WI38 (cell line): ENCODE measurements at regions not wholly inside any gene's neighbourhood (a gene's known extent, or its start where the extent isn't known, plus 50 kb on each side); places are given as distances from the start of the nearest gene placed in this dataset.

Experiments used
- H3K4me3 ChIP-seq: 2 replicates; pipeline ENCODE4 v1.5.1; 2011; ENCODE audit warnings: low read depth, mild to moderate bottlenecking, control low read depth, low read length
- TF ChIP-seq, protein P1 (sequence below): IDR thresholded peaks from 2 replicates; pipeline ENCODE4 v1.5.1; 2012; ENCODE audit warnings: low read depth, mild to moderate bottlenecking, control low read depth, low read length

DNA sequence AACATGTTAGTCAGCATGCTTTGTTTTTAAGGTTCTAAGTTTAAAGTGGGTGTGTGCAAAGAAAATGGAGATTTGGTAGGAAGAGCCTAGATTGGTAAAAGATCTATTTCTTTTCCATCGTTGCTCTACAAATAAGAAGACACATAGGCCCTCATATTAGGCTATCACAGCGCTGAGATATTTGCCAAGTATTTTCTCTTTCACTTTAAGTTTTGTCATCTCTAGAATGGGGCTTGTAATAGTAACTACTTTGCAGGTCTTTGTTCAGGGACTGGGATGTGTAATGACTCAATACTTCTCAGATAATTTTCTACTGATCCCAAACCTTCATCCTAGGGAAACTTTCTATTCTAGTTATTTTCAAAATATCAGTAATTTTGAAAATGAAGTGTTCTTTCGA lies 917.7 kb upstream of the SLC10A2 start:
- no peak overlapping the region for H3K4me3 ChIP-seq

DNA sequence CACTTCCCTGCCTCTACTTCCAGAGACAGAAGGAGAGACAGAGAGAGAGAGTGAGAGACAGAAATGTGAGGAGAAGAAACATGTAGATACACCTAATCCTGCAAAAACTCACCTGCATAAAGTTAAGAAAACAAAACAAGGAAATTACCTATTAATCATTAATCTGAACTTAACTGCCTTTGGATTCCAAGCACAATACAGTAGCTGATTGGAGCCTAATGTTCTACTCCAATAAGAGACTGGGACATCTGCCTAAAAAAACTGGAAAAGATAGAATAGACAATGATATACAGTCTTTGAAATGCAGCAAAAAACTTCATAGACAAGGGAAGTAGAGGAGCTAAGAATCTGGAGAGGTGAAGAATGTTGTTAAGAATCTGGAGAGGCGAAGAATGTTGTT lies 910.2 kb upstream of the SLC10A2 start:
- H3K4me3 ChIP-seq = no peak overlapping the region
- TF ChIP-seq, protein P1, sequence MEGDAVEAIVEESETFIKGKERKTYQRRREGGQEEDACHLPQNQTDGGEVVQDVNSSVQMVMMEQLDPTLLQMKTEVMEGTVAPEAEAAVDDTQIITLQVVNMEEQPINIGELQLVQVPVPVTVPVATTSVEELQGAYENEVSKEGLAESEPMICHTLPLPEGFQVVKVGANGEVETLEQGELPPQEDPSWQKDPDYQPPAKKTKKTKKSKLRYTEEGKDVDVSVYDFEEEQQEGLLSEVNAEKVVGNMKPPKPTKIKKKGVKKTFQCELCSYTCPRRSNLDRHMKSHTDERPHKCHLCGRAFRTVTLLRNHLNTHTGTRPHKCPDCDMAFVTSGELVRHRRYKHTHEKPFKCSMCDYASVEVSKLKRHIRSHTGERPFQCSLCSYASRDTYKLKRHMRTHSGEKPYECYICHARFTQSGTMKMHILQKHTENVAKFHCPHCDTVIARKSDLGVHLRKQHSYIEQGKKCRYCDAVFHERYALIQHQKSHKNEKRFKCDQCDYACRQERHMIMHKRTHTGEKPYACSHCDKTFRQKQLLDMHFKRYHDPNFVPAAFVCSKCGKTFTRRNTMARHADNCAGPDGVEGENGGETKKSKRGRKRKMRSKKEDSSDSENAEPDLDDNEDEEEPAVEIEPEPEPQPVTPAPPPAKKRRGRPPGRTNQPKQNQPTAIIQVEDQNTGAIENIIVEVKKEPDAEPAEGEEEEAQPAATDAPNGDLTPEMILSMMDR = no peak

More for the DNA sequence above, 917.7 kb upstream of the SLC10A2 start:
- TF ChIP-seq, protein P1 = no peak

DNA sequence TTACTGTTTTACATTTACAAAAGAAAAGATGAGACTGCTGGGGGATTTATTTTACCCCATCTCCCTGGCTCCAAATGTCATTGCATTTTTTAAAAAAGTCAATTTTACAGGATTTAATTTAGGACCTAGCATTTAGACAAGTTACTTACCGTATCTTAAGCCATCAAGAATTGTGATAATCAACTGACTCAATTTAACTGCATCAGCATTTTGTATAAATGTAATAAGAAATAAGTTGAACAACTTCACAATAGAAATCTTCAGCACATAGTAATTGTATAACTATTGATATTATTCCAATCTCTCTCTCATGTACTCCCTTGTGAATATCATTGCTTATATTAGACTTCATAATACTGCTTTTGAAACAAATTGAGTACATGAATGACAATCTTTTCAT lies 907.5 kb upstream of the SLC10A2 start:
- TF ChIP-seq, protein P1 = no peak

DNA sequence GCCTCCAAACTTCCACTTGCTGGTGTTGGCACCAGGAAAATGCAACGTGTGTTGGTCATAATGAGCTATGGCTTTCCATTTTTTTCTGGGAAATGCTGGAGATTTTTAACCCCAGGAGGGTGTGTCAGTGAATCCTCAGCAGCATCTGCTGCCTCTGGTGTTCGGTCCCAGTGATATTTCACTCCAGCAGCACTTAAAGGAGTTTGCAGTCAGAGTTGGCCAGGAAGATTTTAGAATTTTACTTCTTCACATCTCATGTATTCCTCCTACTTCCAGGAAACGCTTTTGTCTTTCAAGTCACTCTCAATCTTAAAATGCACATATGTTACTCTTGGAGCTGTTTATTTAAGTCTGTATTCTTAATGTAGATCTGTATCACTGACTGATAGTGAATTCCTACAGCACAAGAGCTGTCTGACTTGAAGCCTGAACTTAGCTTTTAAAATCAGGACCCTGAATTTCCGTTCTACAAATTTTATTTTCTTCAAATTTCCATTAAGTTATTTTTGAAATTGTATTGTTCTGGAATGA lies 903.4 kb upstream of the SLC10A2 start:
- TF ChIP-seq, protein P1 = no peak
- no peak overlapping the region for H3K4me3 ChIP-seq

More for the DNA sequence above, 907.5 kb upstream of the SLC10A2 start:
- H3K4me3 ChIP-seq = no peak overlapping the region

- no peak overlapping the region for H3K4me3 ChIP-seq
- TF ChIP-seq, protein P1 = no peak
Measured at GRCh38 chr13:103965506-103966243, 899.5 kb upstream of the SLC10A2 start.

DNA sequence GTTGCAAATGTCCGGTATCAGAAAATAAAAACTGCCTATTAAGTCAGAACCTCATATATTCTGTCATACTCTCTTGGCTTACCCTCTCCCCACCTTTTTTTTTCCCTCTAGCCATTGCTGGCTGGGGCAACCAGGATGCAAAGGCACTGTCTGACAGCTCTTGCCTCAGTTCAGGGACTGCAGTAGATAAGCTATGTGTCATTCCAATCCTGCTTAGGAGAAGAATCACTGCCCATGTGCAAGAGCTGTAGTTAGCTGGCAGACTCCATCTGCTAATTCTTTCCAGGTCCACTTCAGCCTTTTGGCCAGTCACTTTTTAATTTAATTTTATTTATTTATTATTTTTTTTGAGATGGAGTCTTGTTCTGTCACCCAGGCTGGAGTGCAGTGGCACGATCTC lies 895.6 kb upstream of the SLC10A2 start:
- TF ChIP-seq, protein P1 = no peak
- no peak overlapping the region for H3K4me3 ChIP-seq

- TF ChIP-seq, protein P1 = no peak
- H3K4me3 ChIP-seq = no peak overlapping the region
Measured at GRCh38 chr13:103961129-103961528, 894.9 kb upstream of the SLC10A2 start.
